ENCODE measurements at regions not wholly inside any gene's neighbourhood (a gene's known extent, or its start where the extent isn't known, plus 50 kb on each side); places are given as distances from the start of the nearest gene placed in this dataset.

DNA sequence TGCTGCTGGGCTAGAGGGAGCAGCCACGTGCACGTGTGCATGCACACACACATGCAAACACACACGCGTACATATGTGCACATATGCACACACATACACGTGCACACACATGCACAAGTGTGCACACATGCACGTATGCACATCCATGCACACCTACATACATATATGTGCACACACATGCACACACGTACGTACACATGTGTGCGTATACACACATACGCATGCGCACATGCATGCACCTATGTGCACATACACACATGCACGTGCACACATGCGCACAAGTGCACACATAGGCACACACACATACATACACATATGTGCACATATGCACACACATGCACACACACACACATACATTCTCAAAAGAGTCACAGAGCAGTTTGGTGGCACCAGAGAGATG, 85.9 kb upstream of the SLC25A33 start:
- intact Hi-C loops (cut with micrococcal nuclease): no loop called here
- TF ChIP-seq, protein P1, sequence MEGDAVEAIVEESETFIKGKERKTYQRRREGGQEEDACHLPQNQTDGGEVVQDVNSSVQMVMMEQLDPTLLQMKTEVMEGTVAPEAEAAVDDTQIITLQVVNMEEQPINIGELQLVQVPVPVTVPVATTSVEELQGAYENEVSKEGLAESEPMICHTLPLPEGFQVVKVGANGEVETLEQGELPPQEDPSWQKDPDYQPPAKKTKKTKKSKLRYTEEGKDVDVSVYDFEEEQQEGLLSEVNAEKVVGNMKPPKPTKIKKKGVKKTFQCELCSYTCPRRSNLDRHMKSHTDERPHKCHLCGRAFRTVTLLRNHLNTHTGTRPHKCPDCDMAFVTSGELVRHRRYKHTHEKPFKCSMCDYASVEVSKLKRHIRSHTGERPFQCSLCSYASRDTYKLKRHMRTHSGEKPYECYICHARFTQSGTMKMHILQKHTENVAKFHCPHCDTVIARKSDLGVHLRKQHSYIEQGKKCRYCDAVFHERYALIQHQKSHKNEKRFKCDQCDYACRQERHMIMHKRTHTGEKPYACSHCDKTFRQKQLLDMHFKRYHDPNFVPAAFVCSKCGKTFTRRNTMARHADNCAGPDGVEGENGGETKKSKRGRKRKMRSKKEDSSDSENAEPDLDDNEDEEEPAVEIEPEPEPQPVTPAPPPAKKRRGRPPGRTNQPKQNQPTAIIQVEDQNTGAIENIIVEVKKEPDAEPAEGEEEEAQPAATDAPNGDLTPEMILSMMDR (IDR thresholded peaks at IDR 0.05): no peak
- no peak for TF ChIP-seq EZH2 (IDR thresholded peaks at IDR 0.05; ENCODE audit: borderline replicate concordance, insufficient read depth, low read depth, low read length, poor library complexity, severe bottlenecking)
- DNase-seq (no peak), ATAC-seq (ENCODE audit: low read depth) (no peak)
- no peak overlapping the region for H3K27ac ChIP-seq (ENCODE audit: low read length in 2 of 2)
- Mint-ChIP-seq H3K27me3 (no peaks in the 10 kb centered on the region), H3K4me1 (peaks cover 11% of the 10 kb centered on the region), H3K27ac (no peak overlapping the region), H3K9me3 (ENCODE audit: insufficient read depth) (no peaks in the 10 kb centered on the region), H3K4me3 (no peak overlapping the region)
- H3K36me3 ChIP-seq (replicated peaks in 1 of 2; ENCODE audit: control extremely low read depth in 1 of 2, control insufficient read depth in 1 of 2, extremely low read depth in 1 of 2, insufficient read depth in 2 of 2, low read length in 1 of 2): no peaks in the 10 kb centered on the region
- H3K9me3 ChIP-seq (ENCODE audit: control extremely low read depth in 1 of 3, control insufficient read depth in 2 of 3, insufficient read depth in 1 of 3, low read length in 2 of 3): no peaks in the 10 kb centered on the region
- H4K20me1 ChIP-seq (ENCODE audit: control insufficient read depth, insufficient read depth, low read length, poor library complexity, severe bottlenecking): no peaks in the 10 kb centered on the region
- no peak overlapping the region for H3K4me2 ChIP-seq (replicated peaks; ENCODE audit: low read depth, low read length, poor library complexity, severe bottlenecking)
- peaks cover 3 to 8% of the 10 kb centered on the region in 2 donors for H3K4me1 ChIP-seq (ENCODE audit: control insufficient read depth in 2 of 2, insufficient read depth in 2 of 2, low read length in 2 of 2)
- H3K4me3 ChIP-seq (ENCODE audit: control extremely low read depth in 1 of 5, extremely low read depth in 1 of 5, insufficient read depth in 1 of 5, low read depth in 2 of 5, low read length in 4 of 5): no peak overlapping the region
- no peaks in the 10 kb centered on the region for H3K79me2 ChIP-seq (ENCODE audit: control insufficient read depth, insufficient read depth, low read length)
- ChIA-PET POLR2A (no interaction called here), CTCF (interaction anchor here (0.5 to 11.7 kb wide), 3 partner anchors 156 to 361 kb away, joined by 3 to 352 read pairs (median 4); partner anchors contain the start of gene SPSB1)
- H3K27me3 ChIP-seq (replicated peaks in 1 of 4; ENCODE audit: control extremely low read depth in 1 of 4, control insufficient read depth in 3 of 4, insufficient read depth in 4 of 4, low read length in 3 of 4): peaks cover 0 to 8% (median 1%) of the 10 kb centered on the region in 4 experiments
- no peak overlapping the region for H3K9ac ChIP-seq (ENCODE audit: low read length)
- 96% methylated on average over 13 of the region's 13 CpGs for WGBS (ENCODE audit: insufficient coverage)
- H2AFZ ChIP-seq (ENCODE audit: insufficient read depth, low read depth, low read length, poor library complexity, severe bottlenecking): no peak overlapping the region

DNA sequence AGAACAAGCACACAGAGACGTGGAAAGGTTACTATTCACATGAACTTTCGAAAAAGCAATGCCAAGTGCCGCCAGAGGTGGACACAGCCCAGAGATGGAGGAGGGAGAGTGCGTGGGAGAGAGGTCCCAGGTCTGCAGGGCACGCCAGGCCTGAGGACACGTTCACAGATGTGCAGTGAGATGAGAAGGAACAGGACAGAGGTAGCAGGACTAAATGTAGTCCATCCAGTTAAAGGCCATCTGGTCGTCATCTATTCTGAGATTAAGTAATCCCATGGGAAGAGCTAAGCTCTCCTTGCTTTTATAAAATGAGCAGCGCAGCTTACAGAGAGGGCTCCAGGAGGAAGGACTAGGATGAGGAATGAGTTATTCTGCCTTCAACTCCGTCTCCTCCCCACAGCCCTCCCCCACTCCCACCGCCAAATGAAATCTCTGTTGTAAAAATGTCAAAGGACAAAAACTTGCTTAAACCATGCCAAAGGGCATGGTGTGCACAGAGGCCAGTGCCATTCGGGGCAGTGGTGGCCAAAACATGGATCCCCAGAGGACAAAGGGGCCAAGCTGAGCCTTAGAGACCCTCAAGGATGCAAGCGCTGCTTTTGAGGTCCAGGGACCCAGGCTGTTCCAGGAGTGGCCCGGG, 85.4 kb upstream of the SLC25A33 start:
- Histone ChIP-seq H3K4me3 (ENCODE audit: control extremely low read depth in 1 of 5, extremely low read depth in 1 of 5, insufficient read depth in 1 of 5, low read depth in 2 of 5, low read length in 4 of 5) (no peak overlapping the region), H4K20me1 (ENCODE audit: control insufficient read depth, insufficient read depth, low read length, poor library complexity, severe bottlenecking) (no peaks in the 10 kb centered on the region), H3K79me2 (ENCODE audit: control insufficient read depth, insufficient read depth, low read length) (no peaks in the 10 kb centered on the region), H3K27ac (ENCODE audit: low read length in 2 of 2) (no peak overlapping the region), H3K36me3 (replicated peaks in 1 of 2; ENCODE audit: control extremely low read depth in 1 of 2, control insufficient read depth in 1 of 2, extremely low read depth in 1 of 2, insufficient read depth in 2 of 2, low read length in 1 of 2) (no peaks in the 10 kb centered on the region), H3K4me2 (replicated peaks; ENCODE audit: low read depth, low read length, poor library complexity, severe bottlenecking) (no peak overlapping the region), H3K9ac (ENCODE audit: low read length) (no peak overlapping the region), H3K4me1 (ENCODE audit: control insufficient read depth in 2 of 2, insufficient read depth in 2 of 2, low read length in 2 of 2) (peaks cover under 1 to 3% of the 10 kb centered on the region in 2 donors), H3K9me3 (ENCODE audit: control extremely low read depth in 1 of 3, control insufficient read depth in 2 of 3, insufficient read depth in 1 of 3, low read length in 2 of 3) (no peaks in the 10 kb centered on the region), H3K27me3 (replicated peaks in 1 of 4; ENCODE audit: control extremely low read depth in 1 of 4, control insufficient read depth in 3 of 4, insufficient read depth in 4 of 4, low read length in 3 of 4) (peaks cover 0 to 3% (median 1%) of the 10 kb centered on the region in 4 experiments), H2AFZ (ENCODE audit: insufficient read depth, low read depth, low read length, poor library complexity, severe bottlenecking) (no peak overlapping the region)
- intact Hi-C loops (cut with micrococcal nuclease): no loop called here
- DNase-seq (no peak), ATAC-seq (ENCODE audit: low read depth) (no peak)
- ChIA-PET CTCF (interaction anchor here (0.6 to 11.7 kb wide), 4 partner anchors 54 to 278 kb away, joined by 3 to 352 read pairs (median 8); partner anchors contain the start of gene SPSB1), POLR2A (interaction anchor here (0.7 kb wide), 1 partner anchor 371 kb away, joined by 11 read pairs; no protein-coding TSS in a partner anchor)
- Mint-ChIP-seq H3K27me3 (no peaks in the 10 kb centered on the region), H3K4me1 (peaks cover 5% of the 10 kb centered on the region), H3K4me3 (no peak overlapping the region), H3K27ac (no peak overlapping the region), H3K9me3 (ENCODE audit: insufficient read depth) (no peaks in the 10 kb centered on the region)
- WGBS (ENCODE audit: insufficient coverage): 90% methylated on average over 8 of the region's 13 CpGs
- no peak for TF ChIP-seq EZH2 (IDR thresholded peaks at IDR 0.05; ENCODE audit: borderline replicate concordance, insufficient read depth, low read depth, low read length, poor library complexity, severe bottlenecking)
- TF ChIP-seq, protein P1 (IDR thresholded peaks at IDR 0.05): no peak
